ENCODE measurements at regions not wholly inside any gene's neighbourhood (a gene's known extent, or its start where the extent isn't known, plus 50 kb on each side); places are given as distances from the start of the nearest gene placed in this dataset.

GRCh38 chr20:62562831-62563230 lies 79.5 kb upstream of the SLCO4A1 start:
- FAIRE-seq (no peak), DNase-seq (no peak)
- peaks cover 0 to 12% (median 0%) of the 10 kb centered on the region in 3 donors for H3K4me1 ChIP-seq (ENCODE audit: control insufficient read depth in 3 of 3, insufficient read depth in 2 of 3, low read depth in 1 of 3, low read length in 2 of 3)
- no peaks in the 10 kb centered on the region for H3K36me3 ChIP-seq (ENCODE audit: control insufficient read depth in 3 of 3, insufficient read depth in 2 of 3, low read depth in 1 of 3, low read length in 3 of 3)
- no peak overlapping the region for H3K27ac ChIP-seq (ENCODE audit: low read depth in 1 of 3, low read length in 2 of 3)
- peaks cover 0 to 5% (median 2%) of the 10 kb centered on the region in 3 donors for H3K27me3 ChIP-seq (ENCODE audit: control insufficient read depth in 3 of 3, insufficient read depth in 3 of 3, low read length in 3 of 3)
- no peak overlapping the region for H3K4me3 ChIP-seq (ENCODE audit: low read depth in 1 of 3, low read length in 3 of 3)
- H3K9me3 ChIP-seq (ENCODE audit: control insufficient read depth in 2 of 2, insufficient read depth in 1 of 2, low read depth in 1 of 2, low read length in 1 of 2): no peaks in the 10 kb centered on the region
- 74 to 84% (median 79%) methylated on average over 16 to 18 of the region's 18 CpGs for WGBS, 3 donors

GRCh38 chr20:62563561-62563960 lies 78.7 kb upstream of the SLCO4A1 start:
- DNase-seq (no peak), FAIRE-seq (no peak)
- Histone ChIP-seq H3K27me3 (ENCODE audit: control insufficient read depth in 3 of 3, insufficient read depth in 3 of 3, low read length in 3 of 3) (peaks cover 0 to 5% (median 0%) of the 10 kb centered on the region in 3 donors), H3K9me3 (ENCODE audit: control insufficient read depth in 2 of 2, insufficient read depth in 1 of 2, low read depth in 1 of 2, low read length in 1 of 2) (no peaks in the 10 kb centered on the region), H3K27ac (ENCODE audit: low read depth in 1 of 3, low read length in 2 of 3) (no peak overlapping the region), H3K36me3 (ENCODE audit: control insufficient read depth in 3 of 3, insufficient read depth in 2 of 3, low read depth in 1 of 3, low read length in 3 of 3) (no peaks in the 10 kb centered on the region), H3K4me3 (ENCODE audit: low read depth in 1 of 3, low read length in 3 of 3) (no peak overlapping the region), H3K4me1 (ENCODE audit: control insufficient read depth in 3 of 3, insufficient read depth in 2 of 3, low read depth in 1 of 3, low read length in 2 of 3) (peaks cover 0 to 12% (median 0%) of the 10 kb centered on the region in 3 donors)
- 63 to 85% (median 81%) methylated on average over 15 of the region's 15 CpGs for WGBS, 3 donors

GRCh38 chr20:62564456-62565245 lies 77.7 kb upstream of the SLCO4A1 start:
- 86 to 89% (median 87%) methylated on average over 38 to 42 of the region's 42 CpGs for WGBS, 3 donors
- H3K4me3 ChIP-seq (ENCODE audit: low read depth in 1 of 3, low read length in 3 of 3): no peak overlapping the region
- no peaks in the 10 kb centered on the region for H3K9me3 ChIP-seq (ENCODE audit: control insufficient read depth in 2 of 2, insufficient read depth in 1 of 2, low read depth in 1 of 2, low read length in 1 of 2)
- DNase-seq (no peak), FAIRE-seq (no peak)
- H3K27me3 ChIP-seq (ENCODE audit: control insufficient read depth in 3 of 3, insufficient read depth in 3 of 3, low read length in 3 of 3): peaks cover 0 to 5% (median 0%) of the 10 kb centered on the region in 3 donors
- H3K4me1 ChIP-seq (ENCODE audit: control insufficient read depth in 3 of 3, insufficient read depth in 2 of 3, low read depth in 1 of 3, low read length in 2 of 3): peaks cover 0 to 7% (median 0%) of the 10 kb centered on the region in 3 donors
- no peak overlapping the region for H3K27ac ChIP-seq (ENCODE audit: low read depth in 1 of 3, low read length in 2 of 3)
- H3K36me3 ChIP-seq (ENCODE audit: control insufficient read depth in 3 of 3, insufficient read depth in 2 of 3, low read depth in 1 of 3, low read length in 3 of 3): no peaks in the 10 kb centered on the region

GRCh38 chr20:62566266-62566665 lies 76.0 kb upstream of the SLCO4A1 start:
- H3K9me3 ChIP-seq (ENCODE audit: control insufficient read depth in 2 of 2, insufficient read depth in 1 of 2, low read depth in 1 of 2, low read length in 1 of 2): no peaks in the 10 kb centered on the region
- no peak overlapping the region for H3K4me3 ChIP-seq (ENCODE audit: low read depth in 1 of 3, low read length in 3 of 3)
- WGBS, 3 donors: 78 to 88% (median 82%) methylated on average over 11 of the region's 11 CpGs
- FAIRE-seq (no peak), DNase-seq (no peak)
- H3K27me3 ChIP-seq (ENCODE audit: control insufficient read depth in 3 of 3, insufficient read depth in 3 of 3, low read length in 3 of 3): peaks cover 0 to 5% (median 2%) of the 10 kb centered on the region in 3 donors
- no peaks in the 10 kb centered on the region for H3K36me3 ChIP-seq (ENCODE audit: control insufficient read depth in 3 of 3, insufficient read depth in 2 of 3, low read depth in 1 of 3, low read length in 3 of 3)
- no peak overlapping the region for H3K27ac ChIP-seq (ENCODE audit: low read depth in 1 of 3, low read length in 2 of 3)
- H3K4me1 ChIP-seq (ENCODE audit: control insufficient read depth in 3 of 3, insufficient read depth in 2 of 3, low read depth in 1 of 3, low read length in 2 of 3): peaks cover 0 to 7% (median 0%) of the 10 kb centered on the region in 3 donors

GRCh38 chr20:62566771-62567170 lies 75.5 kb upstream of the SLCO4A1 start:
- peaks cover 0 to 7% (median 0%) of the 10 kb centered on the region in 3 donors for H3K4me1 ChIP-seq (ENCODE audit: control insufficient read depth in 3 of 3, insufficient read depth in 2 of 3, low read depth in 1 of 3, low read length in 2 of 3)
- no peak overlapping the region for H3K4me3 ChIP-seq (ENCODE audit: low read depth in 1 of 3, low read length in 3 of 3)
- no peak for DNase-seq
- no peaks in the 10 kb centered on the region for H3K36me3 ChIP-seq (ENCODE audit: control insufficient read depth in 3 of 3, insufficient read depth in 2 of 3, low read depth in 1 of 3, low read length in 3 of 3)
- 51 to 84% (median 78%) methylated on average over 17 to 18 of the region's 18 CpGs for WGBS, 3 donors
- H3K9me3 ChIP-seq (ENCODE audit: control insufficient read depth in 2 of 2, insufficient read depth in 1 of 2, low read depth in 1 of 2, low read length in 1 of 2): no peaks in the 10 kb centered on the region
- FAIRE-seq: no peak
- H3K27ac ChIP-seq (ENCODE audit: low read depth in 1 of 3, low read length in 2 of 3): no peak overlapping the region
- peaks cover 0 to 4% (median 2%) of the 10 kb centered on the region in 3 donors for H3K27me3 ChIP-seq (ENCODE audit: control insufficient read depth in 3 of 3, insufficient read depth in 3 of 3, low read length in 3 of 3)

- FAIRE-seq: no peak
- DNase-seq: no peak
- Histone ChIP-seq H3K9me3 (ENCODE audit: control insufficient read depth in 2 of 2, insufficient read depth in 1 of 2, low read depth in 1 of 2, low read length in 1 of 2) (no peaks in the 10 kb centered on the region), H3K4me1 (ENCODE audit: control insufficient read depth in 3 of 3, insufficient read depth in 2 of 3, low read depth in 1 of 3, low read length in 2 of 3) (peaks cover 0 to 3% (median 0%) of the 10 kb centered on the region in 3 donors), H3K27ac (ENCODE audit: low read depth in 1 of 3, low read length in 2 of 3) (no peak overlapping the region), H3K27me3 (ENCODE audit: control insufficient read depth in 3 of 3, insufficient read depth in 3 of 3, low read length in 3 of 3) (peaks cover 0 to 2% (median 0%) of the 10 kb centered on the region in 3 donors), H3K36me3 (ENCODE audit: control insufficient read depth in 3 of 3, insufficient read depth in 2 of 3, low read depth in 1 of 3, low read length in 3 of 3) (no peaks in the 10 kb centered on the region), H3K4me3 (ENCODE audit: low read depth in 1 of 3, low read length in 3 of 3) (no peak overlapping the region)
- WGBS, 3 donors: 70 to 84% (median 74%) methylated on average over 25 of the region's 25 CpGs
Measured at GRCh38 chr20:62567246-62568044, 74.9 kb upstream of the SLCO4A1 start.

GRCh38 chr20:62568045-62568389 lies 74.3 kb upstream of the SLCO4A1 start:
- no peaks in the 10 kb centered on the region for H3K9me3 ChIP-seq (ENCODE audit: control insufficient read depth in 2 of 2, insufficient read depth in 1 of 2, low read depth in 1 of 2, low read length in 1 of 2)
- H3K36me3 ChIP-seq (ENCODE audit: control insufficient read depth in 3 of 3, insufficient read depth in 2 of 3, low read depth in 1 of 3, low read length in 3 of 3): no peaks in the 10 kb centered on the region
- H3K4me1 ChIP-seq (ENCODE audit: control insufficient read depth in 3 of 3, insufficient read depth in 2 of 3, low read depth in 1 of 3, low read length in 2 of 3): no peaks in the 10 kb centered on the region
- no peak overlapping the region for H3K4me3 ChIP-seq (ENCODE audit: low read depth in 1 of 3, low read length in 3 of 3)
- no peak for DNase-seq
- no peak for FAIRE-seq
- WGBS, 3 donors: 71 to 85% (median 71%) methylated on average over 8 of the region's 8 CpGs
- peaks cover 0 to 2% (median 0%) of the 10 kb centered on the region in 3 donors for H3K27me3 ChIP-seq (ENCODE audit: control insufficient read depth in 3 of 3, insufficient read depth in 3 of 3, low read length in 3 of 3)
- H3K27ac ChIP-seq (ENCODE audit: low read depth in 1 of 3, low read length in 2 of 3): no peak overlapping the region

- Histone ChIP-seq H3K36me3 (ENCODE audit: control insufficient read depth in 3 of 3, insufficient read depth in 2 of 3, low read depth in 1 of 3, low read length in 3 of 3) (no peaks in the 10 kb centered on the region), H3K27ac (ENCODE audit: low read depth in 1 of 3, low read length in 2 of 3) (no peak overlapping the region), H3K4me3 (ENCODE audit: low read depth in 1 of 3, low read length in 3 of 3) (no peak overlapping the region), H3K9me3 (ENCODE audit: control insufficient read depth in 2 of 2, insufficient read depth in 1 of 2, low read depth in 1 of 2, low read length in 1 of 2) (no peaks in the 10 kb centered on the region), H3K27me3 (ENCODE audit: control insufficient read depth in 3 of 3, insufficient read depth in 3 of 3, low read length in 3 of 3) (peaks cover 0 to 3% (median 0%) of the 10 kb centered on the region in 3 donors), H3K4me1 (ENCODE audit: control insufficient read depth in 3 of 3, insufficient read depth in 2 of 3, low read depth in 1 of 3, low read length in 2 of 3) (no peaks in the 10 kb centered on the region)
- no peak for FAIRE-seq
- DNase-seq: no peak
- 70 to 76% (median 72%) methylated on average over 17 to 19 of the region's 19 CpGs for WGBS, 3 donors
Measured at GRCh38 chr20:62569615-62570014, 72.7 kb upstream of the SLCO4A1 start.
